ENCODE measurements at regions not wholly inside any gene's neighbourhood (a gene's known extent, or its start where the extent isn't known, plus 50 kb on each side); places are given as distances from the start of the nearest gene placed in this dataset.

DNA sequence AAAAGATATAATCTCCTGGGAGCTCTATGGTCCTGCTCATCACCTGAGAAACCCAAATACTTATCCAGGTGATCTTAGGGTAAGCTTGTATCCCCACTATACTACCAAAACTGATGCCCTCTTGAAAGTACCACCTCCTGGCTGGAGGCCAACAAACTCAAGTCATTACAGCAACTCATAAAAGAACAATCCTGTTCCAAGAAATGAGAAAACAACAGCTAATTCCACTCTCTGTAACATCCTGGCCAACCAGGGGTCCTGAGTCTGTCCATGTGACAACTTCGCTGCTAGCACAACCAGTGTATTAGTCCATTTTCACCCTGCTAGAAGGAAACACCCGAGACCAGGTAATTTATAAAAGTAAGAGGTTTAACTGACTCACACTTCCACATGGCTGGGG is 190.0 kb upstream of the BMP4 start:
- in situ Hi-C loops (cut with MboI; ENCODE audit: low sequenced_read_pairs) (no loop called here), dilution Hi-C loops (cut with HindIII; ENCODE audit: low sequenced_read_pairs, unreplicated experiment) (no loop called here), intact Hi-C loops (cut with micrococcal nuclease) (no loop called here)
- no peaks in the 10 kb centered on the region for H4K20me1 ChIP-seq (ENCODE audit: insufficient read depth, low read length)
- WGBS, 2 experiments (ENCODE audit: extremely low coverage in 2 of 2, insufficient read length in 1 of 2): no CpG with 5 or more reads among the region's 2 CpGs
- no TSS peak for BruUV-seq (replicated peaks)
- H3K18ac ChIP-seq (ENCODE audit: low read depth, low read length): no peak overlapping the region
- no peak overlapping the region for H3K23ac ChIP-seq (ENCODE audit: low read depth, low read length)
- ChIA-PET POLR2A (ENCODE audit: unreplicated experiment) (no interaction called here), CTCF (no interaction called here)
- no peak for TF ChIP-seq SMC3 (IDR thresholded peaks at IDR 0.05; ENCODE audit: low read depth, low read length)
- no peak for TF ChIP-seq CEBPB (IDR thresholded peaks at IDR 0.05; ENCODE audit: low read depth, low read length)
- TF ChIP-seq, protein P1, sequence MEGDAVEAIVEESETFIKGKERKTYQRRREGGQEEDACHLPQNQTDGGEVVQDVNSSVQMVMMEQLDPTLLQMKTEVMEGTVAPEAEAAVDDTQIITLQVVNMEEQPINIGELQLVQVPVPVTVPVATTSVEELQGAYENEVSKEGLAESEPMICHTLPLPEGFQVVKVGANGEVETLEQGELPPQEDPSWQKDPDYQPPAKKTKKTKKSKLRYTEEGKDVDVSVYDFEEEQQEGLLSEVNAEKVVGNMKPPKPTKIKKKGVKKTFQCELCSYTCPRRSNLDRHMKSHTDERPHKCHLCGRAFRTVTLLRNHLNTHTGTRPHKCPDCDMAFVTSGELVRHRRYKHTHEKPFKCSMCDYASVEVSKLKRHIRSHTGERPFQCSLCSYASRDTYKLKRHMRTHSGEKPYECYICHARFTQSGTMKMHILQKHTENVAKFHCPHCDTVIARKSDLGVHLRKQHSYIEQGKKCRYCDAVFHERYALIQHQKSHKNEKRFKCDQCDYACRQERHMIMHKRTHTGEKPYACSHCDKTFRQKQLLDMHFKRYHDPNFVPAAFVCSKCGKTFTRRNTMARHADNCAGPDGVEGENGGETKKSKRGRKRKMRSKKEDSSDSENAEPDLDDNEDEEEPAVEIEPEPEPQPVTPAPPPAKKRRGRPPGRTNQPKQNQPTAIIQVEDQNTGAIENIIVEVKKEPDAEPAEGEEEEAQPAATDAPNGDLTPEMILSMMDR (conservative IDR thresholded peaks at IDR 0.05; ENCODE audit: low read depth, low read length): no peak
- no peak for TF ChIP-seq RFX5 (IDR thresholded peaks at IDR 0.05; ENCODE audit: low read depth, low read length)
- TF ChIP-seq BHLHE40 (IDR thresholded peaks at IDR 0.05; ENCODE audit: low read depth, low read length): no peak
- TF ChIP-seq, protein P2, sequence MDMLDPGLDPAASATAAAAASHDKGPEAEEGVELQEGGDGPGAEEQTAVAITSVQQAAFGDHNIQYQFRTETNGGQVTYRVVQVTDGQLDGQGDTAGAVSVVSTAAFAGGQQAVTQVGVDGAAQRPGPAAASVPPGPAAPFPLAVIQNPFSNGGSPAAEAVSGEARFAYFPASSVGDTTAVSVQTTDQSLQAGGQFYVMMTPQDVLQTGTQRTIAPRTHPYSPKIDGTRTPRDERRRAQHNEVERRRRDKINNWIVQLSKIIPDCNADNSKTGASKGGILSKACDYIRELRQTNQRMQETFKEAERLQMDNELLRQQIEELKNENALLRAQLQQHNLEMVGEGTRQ (IDR thresholded peaks at IDR 0.05; ENCODE audit: low read depth, low read length): no peak
- TF ChIP-seq MAZ (IDR thresholded peaks at IDR 0.05; ENCODE audit: borderline replicate concordance, low read depth, low read length): no peak
- no peak for TF ChIP-seq RCOR1 (IDR thresholded peaks at IDR 0.05; ENCODE audit: insufficient replicate concordance, low read length)
- no peak for TF ChIP-seq NFE2L2 (IDR thresholded peaks at IDR 0.05; ENCODE audit: low read depth, low read length)
- TF ChIP-seq MXI1 (IDR thresholded peaks at IDR 0.05; ENCODE audit: borderline replicate concordance, low read depth, low read length): no peak
- no peak for TF ChIP-seq ELK1 (IDR thresholded peaks at IDR 0.05; ENCODE audit: borderline replicate concordance, low read depth, low read length)
- TF ChIP-seq POLR2A (IDR thresholded peaks at IDR 0.05; ENCODE audit: low read depth, low read length): no peak
- no peak overlapping the region for H3K9ac ChIP-seq (ENCODE audit: low read depth, low read length)
- H3K9me3 ChIP-seq (ENCODE audit: control insufficient read depth, insufficient read depth, low read length): 0 out of 2 replicates have a peak, but pooled peaks cover 2% of the 10 kb centered on the region
- no peaks in the 10 kb centered on the region for H3K79me1 ChIP-seq (ENCODE audit: low read depth in 1 of 2, low read length in 2 of 2)
- H3K4me2 ChIP-seq (ENCODE audit: low read depth, low read length): no peak overlapping the region
- H2AK5ac ChIP-seq (ENCODE audit: low read depth, low read length): no peak overlapping the region
- no peaks in the 10 kb centered on the region for H3K9me1 ChIP-seq (ENCODE audit: insufficient read depth, low read length)
- H2BK5ac ChIP-seq (ENCODE audit: low read depth, low read length, poor library complexity, severe bottlenecking): no peak overlapping the region
- no peak for ATAC-seq (ENCODE audit: low read depth)
- no peak overlapping the region for H4K5ac ChIP-seq (ENCODE audit: low read depth, low read length)
- H3K4me1 ChIP-seq (ENCODE audit: control insufficient read depth, insufficient read depth, low read length): no peaks in the 10 kb centered on the region
- no peak overlapping the region for H4K91ac ChIP-seq (ENCODE audit: insufficient read depth, low read depth, low read length)
- H4K8ac ChIP-seq (ENCODE audit: low read depth in 2 of 2, low read length in 2 of 2): no peak overlapping the region
- no peak overlapping the region for H2BK15ac ChIP-seq (ENCODE audit: low read depth, low read length)
- DNase-seq: no peak
- no peaks in the 10 kb centered on the region for H3K36me3 ChIP-seq (ENCODE audit: control insufficient read depth, insufficient read depth, low read length)
- H3K14ac ChIP-seq (replicated peaks; ENCODE audit: low read depth, low read length): no peak overlapping the region
- no peak overlapping the region for H2AFZ ChIP-seq (replicated peaks; ENCODE audit: low read length, poor library complexity)
- H3K4me3 ChIP-seq (ENCODE audit: insufficient read depth, low read depth, low read length): no peak overlapping the region
- H3K27ac ChIP-seq (ENCODE audit: insufficient read depth, low read length): no peak overlapping the region
- H3K4ac ChIP-seq (ENCODE audit: low read depth, low read length): no peak overlapping the region
- no peak overlapping the region for H3K56ac ChIP-seq (ENCODE audit: extremely low read depth, insufficient read depth, low read length)
- no peak overlapping the region for H2BK20ac ChIP-seq (ENCODE audit: low read depth, low read length)
- H3K27me3 ChIP-seq (ENCODE audit: control insufficient read depth, insufficient read depth, low read length): peaks cover 7% of the 10 kb centered on the region; the same call in 1 of the 2 replicates
- H2BK120ac ChIP-seq (ENCODE audit: low read depth, low read length): no peak overlapping the region
- H2AK9ac ChIP-seq (replicated peaks; ENCODE audit: low read depth, low read length, poor library complexity): no peak overlapping the region
